BE2C (cell line): ENCODE measurements at regions not wholly inside any gene's neighbourhood (a gene's known extent, or its start where the extent isn't known, plus 50 kb on each side); places are given as distances from the start of the nearest gene placed in this dataset.
"Not testable (repeated sequence)": the region's sequence is repeated elsewhere in the genome, so short reads cannot be mapped to it uniquely, and the experiment has no call there.

Experiments used
- DNase-seq: peaks from one replicate; pipeline ENCODE4 v3.0.0-alpha.2; 2020
- H3K27me3 ChIP-seq: fragments of 250-450 bp; sonication (Bioruptor Pico); 2 replicates; pipeline ENCODE4 v1.5.1; 2020; ENCODE audit warnings: mild to moderate bottlenecking
- H3K36me3 ChIP-seq: fragments of 250-450 bp; sonication (Bioruptor Pico); 2 replicates; pipeline ENCODE4 v1.5.1; 2020; ENCODE audit warnings: mild to moderate bottlenecking
- H3K4me1 ChIP-seq: fragments of 250-450 bp; sonication (Bioruptor Pico); 2 replicates; pipeline ENCODE4 v1.5.1; 2020
- H3K4me3 ChIP-seq: 2 replicates; pipeline ENCODE4 v1.5.1; 2011; ENCODE audit warnings: low read depth, low read length
- H3K9me3 ChIP-seq: fragments of 250-450 bp; sonication (Bioruptor Pico); 2 replicates; pipeline ENCODE4 v1.5.1; 2020
- CTCF ChIP-seq: IDR thresholded peaks from 2 replicates; pipeline ENCODE4 v1.5.1; 2012; ENCODE audit warnings: mild to moderate bottlenecking, low read depth, low read length

- no peaks in the 10 kb centered on the region for H3K36me3 ChIP-seq
- no peaks in the 10 kb centered on the region for H3K9me3 ChIP-seq
- H3K27me3 ChIP-seq: no peaks in the 10 kb centered on the region
- H3K4me1 ChIP-seq: peaks cover 16% of the 10 kb centered on the region
- no peak for DNase-seq
- no peak for TF ChIP-seq CTCF
- no peak overlapping the region for H3K4me3 ChIP-seq
Measured at GRCh38 chr20:40278673-40279072, 410.4 kb downstream of the MAFB start.

- no peak for TF ChIP-seq CTCF
- no peak for DNase-seq
Measured at GRCh38 chr20:40276301-40276700, 412.7 kb downstream of the MAFB start.

GRCh38 chr20:40275738-40276137, 413.3 kb downstream of the MAFB start:
- no peaks in the 10 kb centered on the region for H3K27me3 ChIP-seq
- TF ChIP-seq CTCF: no peak
- H3K9me3 ChIP-seq: no peaks in the 10 kb centered on the region
- H3K4me1 ChIP-seq: peaks cover 16% of the 10 kb centered on the region
- H3K4me3 ChIP-seq: peak overlapping the region; percentile 19; the same call in 1 of the 2 replicates
- peak; percentile 26 for DNase-seq
- H3K36me3 ChIP-seq: no peaks in the 10 kb centered on the region

More at GRCh38 chr20:40276301-40276700, 412.7 kb downstream of the MAFB start:
- Histone ChIP-seq H3K9me3 (no peaks in the 10 kb centered on the region), H3K4me3 (no peak overlapping the region), H3K27me3 (no peaks in the 10 kb centered on the region), H3K36me3 (no peaks in the 10 kb centered on the region), H3K4me1 (peaks cover 16% of the 10 kb centered on the region)

GRCh38 chr20:40274912-40275533, 414.0 kb downstream of the MAFB start:
- H3K36me3 ChIP-seq: no peaks in the 10 kb centered on the region
- peaks cover 16% of the 10 kb centered on the region for H3K4me1 ChIP-seq
- H3K9me3 ChIP-seq: no peaks in the 10 kb centered on the region
- H3K4me3 ChIP-seq: no peak overlapping the region
- TF ChIP-seq CTCF: no peak
- no peak for DNase-seq
- H3K27me3 ChIP-seq: no peaks in the 10 kb centered on the region

- not testable (repeated sequence) for H3K4me3 ChIP-seq, H3K9me3 ChIP-seq, H3K36me3 ChIP-seq, H3K4me1 ChIP-seq, DNase-seq, H3K27me3 ChIP-seq
Measured at GRCh38 chr20:40269274-40269673, 419.8 kb downstream of the MAFB start.

- DNase-seq: no peak
- no peaks in the 10 kb centered on the region for H3K4me1 ChIP-seq
- no peaks in the 10 kb centered on the region for H3K36me3 ChIP-seq
- no peak overlapping the region for H3K4me3 ChIP-seq
- no peaks in the 10 kb centered on the region for H3K27me3 ChIP-seq
- TF ChIP-seq CTCF: no peak
- no peaks in the 10 kb centered on the region for H3K9me3 ChIP-seq
Measured at GRCh38 chr20:40268321-40269075, 420.5 kb downstream of the MAFB start.
